CD14-positive monocyte (primary cell): ENCODE measurements at regions not wholly inside any gene's neighbourhood (a gene's known extent, or its start where the extent isn't known, plus 50 kb on each side); places are given as distances from the start of the nearest gene placed in this dataset.
A peak's percentile ranks its signal among the peaks of the same experiment; 100 is the strongest.

Source experiments
- DNase-seq, 3 donors: peaks; one replicate each; pipeline ENCODE4 v3.0.0-alpha.2; 2011 to 2022
- H2AFZ ChIP-seq: 2 replicates; pipeline ENCODE4 v1.6.0; 2012; ENCODE audit warnings: mild to moderate bottlenecking, low read depth, low read length, inconsistent platforms; ENCODE audit not compliant: insufficient read depth, poor library complexity, severe bottlenecking
- H3K27ac ChIP-seq, 2 donors: 1 replicate in 1 of 2; 2 replicates in 1 of 2; pipeline ENCODE4 v1.5.1; 2012 to 2013; ENCODE audit warnings: low read length in 2 of 2, control low read depth in 1 of 2, inconsistent platforms in 1 of 2, low read depth in 1 of 2, mild to moderate bottlenecking in 1 of 2
- H3K27me3 ChIP-seq, 2 donors: one replicate each; pipeline versions ENCODE4 v1.6.0 to v1.6.1; 2011 to 2013; ENCODE audit warnings: low read length in 2 of 2; ENCODE audit not compliant: control insufficient read depth in 2 of 2, insufficient read depth in 2 of 2
- H3K36me3 ChIP-seq, 2 donors: replicated peaks in 1 of 2; 1 replicate in 1 of 2; 2 replicates in 1 of 2; pipeline versions ENCODE4 v1.5.1 to v1.6.1; 2012 to 2013; ENCODE audit warnings: low read length in 2 of 2, control low read depth in 1 of 2, inconsistent platforms in 1 of 2, mild to moderate bottlenecking in 1 of 2; ENCODE audit not compliant: insufficient read depth in 2 of 2, control insufficient read depth in 1 of 2
- H3K4me1 ChIP-seq, 2 donors: 1 replicate in 1 of 2; 2 replicates in 1 of 2; pipeline versions ENCODE4 v1.5.1 to v1.6.1; 2012 to 2013; ENCODE audit warnings: low read length in 2 of 2, control low read depth in 1 of 2, inconsistent platforms in 1 of 2, mild to moderate bottlenecking in 1 of 2, moderate library complexity in 1 of 2; ENCODE audit not compliant: insufficient read depth in 2 of 2, control insufficient read depth in 1 of 2
- H3K4me2 ChIP-seq: replicated peaks from 2 replicates; pipeline ENCODE3; 2012; ENCODE audit warnings: low read length, moderate library complexity, mild to moderate bottlenecking; ENCODE audit not compliant: poor library complexity, severe bottlenecking; ENCODE audit errors: extremely low read depth
- H3K4me3 ChIP-seq, 3 experiments: fragments of 200-600 bp in 1 of 3; sonication (generic) in 1 of 3; replicated peaks in 1 of 3; 1 replicate in 2 of 3; 2 replicates in 1 of 3; pipeline ENCODE4 v1.5.1; 2011 to 2013; ENCODE audit warnings: low read length in 3 of 3, mild to moderate bottlenecking in 3 of 3, control low read depth in 2 of 3, low read depth in 2 of 3, inconsistent platforms in 1 of 3, moderate library complexity in 1 of 3
- H3K79me2 ChIP-seq: 2 replicates; pipeline ENCODE4 v1.6.0; 2012; ENCODE audit warnings: mild to moderate bottlenecking, control low read depth, inconsistent platforms, low read length, moderate library complexity; ENCODE audit not compliant: insufficient read depth
- H3K9ac ChIP-seq: 2 replicates; pipeline ENCODE4 v1.6.0; 2017; ENCODE audit warnings: low read length, mild to moderate bottlenecking; ENCODE audit not compliant: insufficient read depth, poor library complexity, severe bottlenecking
- H3K9me3 ChIP-seq, 2 donors: replicated peaks in 1 of 2; 1 replicate in 1 of 2; 2 replicates in 1 of 2; pipeline versions ENCODE4 v1.5.1 to v1.6.1; 2012 to 2013; ENCODE audit warnings: low read length in 2 of 2, control low read depth in 1 of 2; ENCODE audit not compliant: control insufficient read depth in 1 of 2, insufficient read depth in 1 of 2
- H4K20me1 ChIP-seq: 2 replicates; pipeline ENCODE4 v1.6.0; 2012; ENCODE audit warnings: mild to moderate bottlenecking, low read length, control low read depth, moderate library complexity; ENCODE audit not compliant: insufficient read depth
- H3K27ac Mint-ChIP-seq, 7 donors: one replicate each; pipeline ENCODE4 v1.8.0; 2020; ENCODE audit warnings: mild to moderate bottlenecking in 7 of 7, mixed read lengths in 7 of 7, moderate library complexity in 6 of 7, inconsistent platforms in 2 of 7
- H3K27me3 Mint-ChIP-seq, 3 donors: one replicate each; pipeline ENCODE4 v1.8.0; 2021 to 2022; ENCODE audit warnings: low read depth in 3 of 3, mild to moderate bottlenecking in 3 of 3, mixed read lengths in 3 of 3, moderate library complexity in 3 of 3, inconsistent platforms in 1 of 3
- H3K36me3 Mint-ChIP-seq, 2 donors: one replicate each; pipeline ENCODE4 v1.8.0; 2020; ENCODE audit warnings: mixed read lengths in 2 of 2, inconsistent platforms in 1 of 2, mild to moderate bottlenecking in 1 of 2
- H3K4me1 Mint-ChIP-seq: one replicate; pipeline ENCODE4 v1.8.0; 2020; ENCODE audit warnings: mild to moderate bottlenecking, mixed read lengths
- H3K4me3 Mint-ChIP-seq, 2 donors: one replicate each; pipeline ENCODE4 v1.8.0; 2020; ENCODE audit warnings: mild to moderate bottlenecking in 2 of 2, mixed read lengths in 2 of 2, moderate library complexity in 1 of 2
- H3K9me3 Mint-ChIP-seq, 7 donors: one replicate each; pipeline ENCODE4 v1.8.0; 2020 to 2022; ENCODE audit warnings: mixed read lengths in 7 of 7, mild to moderate bottlenecking in 6 of 7, moderate library complexity in 6 of 7, inconsistent platforms in 2 of 7
- WGBS: methylation state at CpG from one replicate; pipeline ENCODE4 v1.1.5; 2013; ENCODE audit warnings: missing lambda C conversion rate; ENCODE audit not compliant: insufficient coverage; 5-methylcytosine and 5-hydroxymethylcytosine counted together
- intact Hi-C, 2 donors: fragments of 100-400 bp; cut with micrococcal nuclease; formaldehyde crosslinking; loops; one replicate each; pipeline versions ENCODE4 v1.15.0 to v1.15.1; 2023
- TF ChIP-seq, protein P1 (sequence below): fragments of 200-600 bp; IDR thresholded peaks from one replicate; pipeline ENCODE4 v1.8.0; 2022; ENCODE audit warnings: antibody characterized with exemption, mild to moderate bottlenecking

DNA sequence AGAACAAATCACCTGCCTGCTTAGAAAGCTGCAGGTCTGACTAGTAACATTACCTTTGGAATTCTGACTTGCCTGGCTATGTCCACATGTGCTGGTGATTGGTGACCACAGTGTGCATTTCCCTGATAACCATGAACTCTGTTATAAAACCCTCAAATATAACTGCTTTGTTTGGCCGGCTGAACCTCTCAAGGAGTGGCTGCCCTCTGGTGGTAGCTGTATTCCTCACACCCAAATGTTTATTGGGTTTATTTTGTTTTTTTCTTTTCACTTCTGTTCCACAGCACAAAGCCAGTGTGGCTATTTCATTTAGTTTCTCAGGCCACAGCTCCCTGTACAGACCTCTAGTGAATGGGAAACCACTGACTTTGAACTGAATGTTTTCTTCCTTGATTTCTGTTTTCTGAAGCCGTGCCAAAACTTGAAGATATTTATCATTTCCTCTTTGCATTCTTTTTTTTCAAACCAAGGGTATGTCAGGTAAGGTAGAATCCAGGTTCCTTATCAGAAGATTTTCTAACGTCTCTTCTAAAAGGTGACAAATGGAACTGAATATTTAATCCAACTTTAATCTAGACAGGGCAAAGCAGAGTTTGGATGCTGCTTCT lies 549.0 kb upstream of the VRK2 start:
- no peaks in the 10 kb centered on the region for H3K36me3 ChIP-seq
- H3K4me2 ChIP-seq: no peak overlapping the region
- H3K27me3 ChIP-seq: no peaks in the 10 kb centered on the region
- WGBS: no CpG with 5 or more reads among the region's 3 CpGs
- Mint-ChIP-seq H3K36me3 (no peaks in the 10 kb centered on the region), H3K4me1 (peaks cover 3% of the 10 kb centered on the region), H3K9me3 (peaks cover 0 to 1% (median 0%) of the 10 kb centered on the region in 7 donors), H3K27ac (no peak overlapping the region), H3K27me3 (no peaks in the 10 kb centered on the region), H3K4me3 (no peak overlapping the region)
- intact Hi-C loops: loop anchor here (5.0 to 10.0 kb wide), 2 partner anchors 113 to 120 kb away; no protein-coding TSS in a partner anchor
- H3K9ac ChIP-seq: no peak overlapping the region
- no peak overlapping the region for H3K4me3 ChIP-seq
- no peaks in the 10 kb centered on the region for H4K20me1 ChIP-seq
- H3K9me3 ChIP-seq: no peaks in the 10 kb centered on the region
- H3K79me2 ChIP-seq: no peaks in the 10 kb centered on the region
- no peak overlapping the region for H2AFZ ChIP-seq
- no peak overlapping the region for H3K27ac ChIP-seq
- DNase-seq: peak; percentile 14 to 47 (median 33)
- TF ChIP-seq, protein P1, sequence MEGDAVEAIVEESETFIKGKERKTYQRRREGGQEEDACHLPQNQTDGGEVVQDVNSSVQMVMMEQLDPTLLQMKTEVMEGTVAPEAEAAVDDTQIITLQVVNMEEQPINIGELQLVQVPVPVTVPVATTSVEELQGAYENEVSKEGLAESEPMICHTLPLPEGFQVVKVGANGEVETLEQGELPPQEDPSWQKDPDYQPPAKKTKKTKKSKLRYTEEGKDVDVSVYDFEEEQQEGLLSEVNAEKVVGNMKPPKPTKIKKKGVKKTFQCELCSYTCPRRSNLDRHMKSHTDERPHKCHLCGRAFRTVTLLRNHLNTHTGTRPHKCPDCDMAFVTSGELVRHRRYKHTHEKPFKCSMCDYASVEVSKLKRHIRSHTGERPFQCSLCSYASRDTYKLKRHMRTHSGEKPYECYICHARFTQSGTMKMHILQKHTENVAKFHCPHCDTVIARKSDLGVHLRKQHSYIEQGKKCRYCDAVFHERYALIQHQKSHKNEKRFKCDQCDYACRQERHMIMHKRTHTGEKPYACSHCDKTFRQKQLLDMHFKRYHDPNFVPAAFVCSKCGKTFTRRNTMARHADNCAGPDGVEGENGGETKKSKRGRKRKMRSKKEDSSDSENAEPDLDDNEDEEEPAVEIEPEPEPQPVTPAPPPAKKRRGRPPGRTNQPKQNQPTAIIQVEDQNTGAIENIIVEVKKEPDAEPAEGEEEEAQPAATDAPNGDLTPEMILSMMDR: peak; percentile 75
- no peaks in the 10 kb centered on the region for H3K4me1 ChIP-seq

DNA sequence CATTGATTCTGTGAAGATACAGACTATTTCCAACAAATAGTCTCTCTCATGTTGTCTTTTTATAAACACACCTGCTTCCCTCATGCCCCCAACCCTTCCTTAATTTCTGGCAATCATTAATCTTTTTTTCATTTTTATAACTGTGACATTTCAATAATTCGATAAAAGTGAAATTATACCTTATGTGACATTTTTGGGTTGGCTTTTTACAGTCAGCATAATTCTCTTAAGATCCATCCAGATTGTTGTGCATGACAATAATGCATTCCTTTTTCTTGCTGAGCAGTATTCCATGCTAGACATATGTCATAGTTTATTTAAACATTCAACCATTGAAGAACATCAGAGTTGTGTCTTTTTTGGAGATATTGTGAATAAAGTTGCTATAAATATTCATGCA lies 541.8 kb upstream of the VRK2 start:
- Histone ChIP-seq H2AFZ (no peak overlapping the region), H3K9ac (no peak overlapping the region), H3K27me3 (no peaks in the 10 kb centered on the region), H3K4me3 (no peak overlapping the region), H3K4me1 (no peaks in the 10 kb centered on the region), H3K4me2 (no peak overlapping the region), H4K20me1 (no peaks in the 10 kb centered on the region), H3K27ac (no peak overlapping the region), H3K79me2 (no peaks in the 10 kb centered on the region), H3K9me3 (no peaks in the 10 kb centered on the region), H3K36me3 (no peaks in the 10 kb centered on the region)
- H3K9me3 Mint-ChIP-seq: no peaks in the 10 kb centered on the region
- DNase-seq: no peak
- WGBS: 0% methylated on average over 1 of the region's 1 CpG
- H3K27me3 Mint-ChIP-seq: no peaks in the 10 kb centered on the region
- H3K4me1 Mint-ChIP-seq: peaks cover 2% of the 10 kb centered on the region
- H3K4me3 Mint-ChIP-seq: no peak overlapping the region
- no peak overlapping the region for H3K27ac Mint-ChIP-seq
- TF ChIP-seq, protein P1: no peak
- intact Hi-C loops: no loop called here
- H3K36me3 Mint-ChIP-seq: no peaks in the 10 kb centered on the region
